GM12872 (cell line): ENCODE measurements at regions not wholly inside any gene's neighbourhood (a gene's known extent, or its start where the extent isn't known, plus 50 kb on each side); places are given as distances from the start of the nearest gene placed in this dataset.

Experiments used
- TF ChIP-seq, protein P1 (sequence below): IDR thresholded peaks from 3 replicates; pipeline ENCODE4 v1.5.1; 2011; ENCODE audit warnings: low read depth, mild to moderate bottlenecking, low read length, moderate library complexity; ENCODE audit not compliant: insufficient read depth

- TF ChIP-seq, protein P1, sequence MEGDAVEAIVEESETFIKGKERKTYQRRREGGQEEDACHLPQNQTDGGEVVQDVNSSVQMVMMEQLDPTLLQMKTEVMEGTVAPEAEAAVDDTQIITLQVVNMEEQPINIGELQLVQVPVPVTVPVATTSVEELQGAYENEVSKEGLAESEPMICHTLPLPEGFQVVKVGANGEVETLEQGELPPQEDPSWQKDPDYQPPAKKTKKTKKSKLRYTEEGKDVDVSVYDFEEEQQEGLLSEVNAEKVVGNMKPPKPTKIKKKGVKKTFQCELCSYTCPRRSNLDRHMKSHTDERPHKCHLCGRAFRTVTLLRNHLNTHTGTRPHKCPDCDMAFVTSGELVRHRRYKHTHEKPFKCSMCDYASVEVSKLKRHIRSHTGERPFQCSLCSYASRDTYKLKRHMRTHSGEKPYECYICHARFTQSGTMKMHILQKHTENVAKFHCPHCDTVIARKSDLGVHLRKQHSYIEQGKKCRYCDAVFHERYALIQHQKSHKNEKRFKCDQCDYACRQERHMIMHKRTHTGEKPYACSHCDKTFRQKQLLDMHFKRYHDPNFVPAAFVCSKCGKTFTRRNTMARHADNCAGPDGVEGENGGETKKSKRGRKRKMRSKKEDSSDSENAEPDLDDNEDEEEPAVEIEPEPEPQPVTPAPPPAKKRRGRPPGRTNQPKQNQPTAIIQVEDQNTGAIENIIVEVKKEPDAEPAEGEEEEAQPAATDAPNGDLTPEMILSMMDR = no peak
Measured at GRCh38 chr18:11408555-11409065, 200.8 kb upstream of the SLC35G4 start.

DNA sequence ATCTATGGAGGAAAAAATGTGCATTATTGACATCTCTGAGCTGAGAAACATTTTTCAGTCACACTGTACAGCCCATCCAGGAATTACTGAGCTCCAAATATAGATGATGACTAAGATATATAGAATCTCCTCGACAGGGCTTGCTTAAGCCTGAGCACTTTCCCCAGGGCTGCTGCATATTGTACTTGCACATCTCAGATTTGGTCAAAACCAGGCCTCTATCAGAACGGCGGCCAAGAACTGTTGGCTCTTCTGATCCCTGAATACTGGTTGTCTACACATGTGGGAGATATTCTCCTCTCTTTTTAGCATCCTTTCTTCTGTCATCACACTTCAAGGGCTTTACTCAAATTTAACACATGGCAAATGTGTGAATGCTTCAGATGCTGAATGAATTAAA, 201.5 kb upstream of the SLC35G4 start:
- TF ChIP-seq, protein P1 = no peak

- TF ChIP-seq, protein P1 = no peak
Measured at GRCh38 chr18:11405804-11406203, 203.6 kb upstream of the SLC35G4 start.

DNA sequence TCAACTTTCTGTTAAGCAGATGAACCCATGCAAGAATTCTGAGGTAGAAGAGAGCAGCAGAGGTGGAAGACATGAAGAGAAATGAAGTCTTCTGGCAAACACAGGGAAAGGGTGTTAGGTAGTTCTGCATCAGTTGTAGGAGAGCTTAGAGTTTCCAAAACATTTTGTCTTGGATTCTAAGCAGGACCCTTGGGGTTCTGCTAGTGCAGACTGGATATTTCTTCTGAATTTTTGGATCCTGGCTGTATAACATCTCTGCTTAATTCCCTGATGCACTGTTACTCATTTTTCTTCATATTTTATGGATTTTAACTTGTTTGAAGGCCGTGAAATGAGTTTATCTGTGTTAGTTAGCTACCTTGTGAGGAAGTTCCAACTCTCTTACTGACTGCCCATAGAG, 208.7 kb upstream of the SLC35G4 start:
- TF ChIP-seq, protein P1 = no peak

DNA sequence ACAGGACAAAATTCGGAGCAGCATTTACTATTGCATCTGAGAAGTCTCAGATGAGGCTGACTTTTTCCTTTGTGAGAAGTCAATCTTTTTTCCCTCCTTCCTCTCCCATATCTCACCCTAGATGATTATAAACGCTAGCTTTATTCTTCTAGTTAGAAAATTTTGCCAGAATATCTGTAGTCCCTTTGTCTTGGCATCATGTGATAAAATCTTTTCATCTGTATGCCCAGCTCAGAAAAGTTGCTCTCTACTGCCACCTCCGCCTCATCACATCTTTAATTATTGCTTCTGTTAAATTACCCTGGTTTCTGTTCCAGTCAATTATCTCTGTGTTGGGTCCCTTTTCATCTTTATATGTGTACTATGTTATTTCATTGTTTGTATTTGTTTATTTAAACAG, 210.8 kb upstream of the SLC35G4 start:
- TF ChIP-seq, protein P1 = no peak

GRCh38 chr18:11392980-11393885, 216.2 kb upstream of the SLC35G4 start:
- TF ChIP-seq, protein P1 = no peak

GRCh38 chr18:11392292-11392691, 217.1 kb upstream of the SLC35G4 start:
- TF ChIP-seq, protein P1 = no peak
